ENCODE measurements at regions not wholly inside any gene's neighbourhood (a gene's known extent, or its start where the extent isn't known, plus 50 kb on each side); places are given as distances from the start of the nearest gene placed in this dataset.

DNA sequence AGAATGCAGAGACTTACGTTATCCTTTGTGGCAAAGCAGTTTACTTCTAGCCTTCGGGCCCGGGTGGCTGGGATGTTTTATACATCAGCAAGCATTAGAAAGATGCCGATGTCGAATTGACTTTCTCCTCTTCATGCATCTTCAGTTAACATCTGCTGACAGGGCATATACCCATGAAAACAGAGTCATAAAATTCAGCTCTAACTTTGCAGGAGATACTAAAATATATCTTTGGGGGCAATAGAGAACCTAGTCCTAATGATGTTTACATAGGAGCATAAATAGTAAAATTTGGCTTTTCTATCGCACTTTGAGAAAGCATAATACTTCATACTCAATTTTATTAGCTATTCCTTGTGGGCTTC, 247.9 kb downstream of the PRELID2 start:
- no peak for TF ChIP-seq POLR2A (IDR thresholded peaks at IDR 0.05)
- TF ChIP-seq, protein P1, sequence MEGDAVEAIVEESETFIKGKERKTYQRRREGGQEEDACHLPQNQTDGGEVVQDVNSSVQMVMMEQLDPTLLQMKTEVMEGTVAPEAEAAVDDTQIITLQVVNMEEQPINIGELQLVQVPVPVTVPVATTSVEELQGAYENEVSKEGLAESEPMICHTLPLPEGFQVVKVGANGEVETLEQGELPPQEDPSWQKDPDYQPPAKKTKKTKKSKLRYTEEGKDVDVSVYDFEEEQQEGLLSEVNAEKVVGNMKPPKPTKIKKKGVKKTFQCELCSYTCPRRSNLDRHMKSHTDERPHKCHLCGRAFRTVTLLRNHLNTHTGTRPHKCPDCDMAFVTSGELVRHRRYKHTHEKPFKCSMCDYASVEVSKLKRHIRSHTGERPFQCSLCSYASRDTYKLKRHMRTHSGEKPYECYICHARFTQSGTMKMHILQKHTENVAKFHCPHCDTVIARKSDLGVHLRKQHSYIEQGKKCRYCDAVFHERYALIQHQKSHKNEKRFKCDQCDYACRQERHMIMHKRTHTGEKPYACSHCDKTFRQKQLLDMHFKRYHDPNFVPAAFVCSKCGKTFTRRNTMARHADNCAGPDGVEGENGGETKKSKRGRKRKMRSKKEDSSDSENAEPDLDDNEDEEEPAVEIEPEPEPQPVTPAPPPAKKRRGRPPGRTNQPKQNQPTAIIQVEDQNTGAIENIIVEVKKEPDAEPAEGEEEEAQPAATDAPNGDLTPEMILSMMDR (IDR thresholded peaks at IDR 0.05): no peak
